Liver (tissue), 3 donors: ENCODE measurements at regions not wholly inside any gene's neighbourhood (a gene's known extent, or its start where the extent isn't known, plus 50 kb on each side); places are given as distances from the start of the nearest gene placed in this dataset.

ENCODE experiments used
- EGR1 ChIP-seq, 2 donors: IDR thresholded peaks; 2 replicates each; pipeline ENCODE4 v1.6.1; 2016 to 2018; ENCODE audit warnings: antibody characterized with exemption in 2 of 2, low read depth in 2 of 2
- FOXA1 ChIP-seq: IDR thresholded peaks from 2 replicates; pipeline ENCODE4 v1.6.1; 2016; ENCODE audit warnings: antibody characterized with exemption
- FOXA2 ChIP-seq: IDR thresholded peaks from 2 replicates; pipeline ENCODE4 v1.6.1; 2016; ENCODE audit warnings: antibody characterized with exemption
- JUND ChIP-seq, 2 donors: IDR thresholded peaks; 2 replicates each; pipeline ENCODE4 v1.6.1; 2016; ENCODE audit warnings: antibody characterized with exemption in 2 of 2
- RAD21 ChIP-seq, 2 donors: IDR thresholded peaks; 2 replicates each; pipeline ENCODE4 v1.6.1; 2016; ENCODE audit warnings: antibody characterized with exemption in 2 of 2, mild to moderate bottlenecking in 2 of 2
- REST ChIP-seq: IDR thresholded peaks from 2 replicates; pipeline ENCODE4 v1.6.1; 2016; ENCODE audit warnings: antibody characterized with exemption, mild to moderate bottlenecking
- SP1 ChIP-seq: IDR thresholded peaks from 2 replicates; pipeline ENCODE4 v1.6.1; 2018; ENCODE audit warnings: antibody characterized with exemption, mild to moderate bottlenecking
- TAF1 ChIP-seq: conservative IDR thresholded peaks from 2 replicates; pipeline ENCODE4 v1.6.1; 2016; ENCODE audit warnings: antibody characterized with exemption, mild to moderate bottlenecking
- YY1 ChIP-seq: IDR thresholded peaks from 2 replicates; pipeline ENCODE4 v1.6.1; 2016; ENCODE audit warnings: antibody characterized with exemption, mild to moderate bottlenecking
- TF ChIP-seq, protein P1 (sequence below): fragments of 150-350 bp; IDR thresholded peaks from 2 replicates; pipeline ENCODE4 v1.5.1; 2017; ENCODE audit warnings: improper control_type of control experiment, low read depth, low read length; ENCODE audit not compliant: missing input control
- TF ChIP-seq, protein P2 (sequence below): IDR thresholded peaks from 2 replicates; pipeline ENCODE4 v1.6.1; 2016; ENCODE audit warnings: antibody characterized with exemption
- donor health status: healthy.
- donor health status: healthy.

- no peak for TF ChIP-seq SP1
- TF ChIP-seq, protein P1, sequence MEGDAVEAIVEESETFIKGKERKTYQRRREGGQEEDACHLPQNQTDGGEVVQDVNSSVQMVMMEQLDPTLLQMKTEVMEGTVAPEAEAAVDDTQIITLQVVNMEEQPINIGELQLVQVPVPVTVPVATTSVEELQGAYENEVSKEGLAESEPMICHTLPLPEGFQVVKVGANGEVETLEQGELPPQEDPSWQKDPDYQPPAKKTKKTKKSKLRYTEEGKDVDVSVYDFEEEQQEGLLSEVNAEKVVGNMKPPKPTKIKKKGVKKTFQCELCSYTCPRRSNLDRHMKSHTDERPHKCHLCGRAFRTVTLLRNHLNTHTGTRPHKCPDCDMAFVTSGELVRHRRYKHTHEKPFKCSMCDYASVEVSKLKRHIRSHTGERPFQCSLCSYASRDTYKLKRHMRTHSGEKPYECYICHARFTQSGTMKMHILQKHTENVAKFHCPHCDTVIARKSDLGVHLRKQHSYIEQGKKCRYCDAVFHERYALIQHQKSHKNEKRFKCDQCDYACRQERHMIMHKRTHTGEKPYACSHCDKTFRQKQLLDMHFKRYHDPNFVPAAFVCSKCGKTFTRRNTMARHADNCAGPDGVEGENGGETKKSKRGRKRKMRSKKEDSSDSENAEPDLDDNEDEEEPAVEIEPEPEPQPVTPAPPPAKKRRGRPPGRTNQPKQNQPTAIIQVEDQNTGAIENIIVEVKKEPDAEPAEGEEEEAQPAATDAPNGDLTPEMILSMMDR = no peak
- TF ChIP-seq RAD21 (IDR thresholded peaks at IDR 0.05) = no peak
- no peak for TF ChIP-seq EGR1 (IDR thresholded peaks at IDR 0.05; ENCODE audit: low read depth in 2 of 2)
- TF ChIP-seq JUND (IDR thresholded peaks at IDR 0.05) = no peak
- TF ChIP-seq FOXA1 = no peak
- TF ChIP-seq YY1 = no peak
- TF ChIP-seq REST = no peak
- no peak for TF ChIP-seq FOXA2
- TF ChIP-seq, protein P2, sequence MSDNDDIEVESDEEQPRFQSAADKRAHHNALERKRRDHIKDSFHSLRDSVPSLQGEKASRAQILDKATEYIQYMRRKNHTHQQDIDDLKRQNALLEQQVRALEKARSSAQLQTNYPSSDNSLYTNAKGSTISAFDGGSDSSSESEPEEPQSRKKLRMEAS = no peak
- no peak for TF ChIP-seq TAF1
Measured at GRCh38 chr17:79217473-79218135, 143.0 kb downstream of the ENGASE start.
